ENCODE measurements at regions not wholly inside any gene's neighbourhood (a gene's known extent, or its start where the extent isn't known, plus 50 kb on each side); places are given as distances from the start of the nearest gene placed in this dataset.

DNA sequence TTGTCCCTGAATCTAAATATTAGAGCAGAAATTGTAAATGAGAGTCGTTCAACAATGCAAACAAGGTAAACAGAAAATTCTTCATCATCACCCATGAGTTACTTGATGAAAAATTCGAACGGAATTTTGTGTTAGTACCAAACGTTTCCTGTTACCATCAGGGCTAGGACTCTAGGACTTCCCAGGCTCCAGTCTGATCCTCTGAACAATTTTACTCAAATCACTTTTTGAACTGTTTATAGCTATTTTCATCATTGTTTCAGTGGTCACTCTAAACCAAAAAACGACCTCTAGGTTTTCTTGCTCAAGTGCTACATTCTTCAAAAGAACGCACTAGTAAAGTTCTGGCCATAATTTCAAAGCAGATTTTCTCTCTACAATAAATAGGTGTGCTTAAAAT lies 273.3 kb downstream of the MREG start:
- H3K4me3 Mint-ChIP-seq, result no peak overlapping the region
- H3K4me3 ChIP-seq (ENCODE audit: control extremely low read depth in 1 of 5, extremely low read depth in 1 of 5, insufficient read depth in 1 of 5, low read depth in 2 of 5, low read length in 4 of 5), result no peak overlapping the region
- POLR2A ChIA-PET, result no interaction called here
- no peaks in the 10 kb centered on the region for H3K9me3 Mint-ChIP-seq (ENCODE audit: insufficient read depth)
- no peaks in the 10 kb centered on the region for H3K36me3 ChIP-seq (replicated peaks in 1 of 2; ENCODE audit: control extremely low read depth in 1 of 2, control insufficient read depth in 1 of 2, extremely low read depth in 1 of 2, insufficient read depth in 2 of 2, low read length in 1 of 2)
- no peaks in the 10 kb centered on the region for H3K27me3 ChIP-seq (replicated peaks in 1 of 4; ENCODE audit: control extremely low read depth in 1 of 4, control insufficient read depth in 3 of 4, insufficient read depth in 4 of 4, low read length in 3 of 4)
- no peak for DNase-seq
- H4K20me1 ChIP-seq (ENCODE audit: control insufficient read depth, insufficient read depth, low read length, poor library complexity, severe bottlenecking), result no peaks in the 10 kb centered on the region
- H3K9ac ChIP-seq (ENCODE audit: low read length), result no peak overlapping the region
- ATAC-seq (ENCODE audit: low read depth), result no peak
- H3K4me1 ChIP-seq (ENCODE audit: control insufficient read depth in 2 of 2, insufficient read depth in 2 of 2, low read length in 2 of 2), result no peaks in the 10 kb centered on the region
- no peak overlapping the region for H2AFZ ChIP-seq (ENCODE audit: insufficient read depth, low read depth, low read length, poor library complexity, severe bottlenecking)
- no peak overlapping the region for H3K4me2 ChIP-seq (replicated peaks; ENCODE audit: low read depth, low read length, poor library complexity, severe bottlenecking)
- no peak overlapping the region for H3K27ac Mint-ChIP-seq
- no peaks in the 10 kb centered on the region for H3K79me2 ChIP-seq (ENCODE audit: control insufficient read depth, insufficient read depth, low read length)
- H3K27me3 Mint-ChIP-seq, result peaks cover 26% of the 10 kb centered on the region
- WGBS (ENCODE audit: insufficient coverage), result 93% methylated on average over 3 of the region's 6 CpGs
- TF ChIP-seq EZH2 (IDR thresholded peaks at IDR 0.05; ENCODE audit: borderline replicate concordance, insufficient read depth, low read depth, low read length, poor library complexity, severe bottlenecking), result no peak
- TF ChIP-seq, protein P1, sequence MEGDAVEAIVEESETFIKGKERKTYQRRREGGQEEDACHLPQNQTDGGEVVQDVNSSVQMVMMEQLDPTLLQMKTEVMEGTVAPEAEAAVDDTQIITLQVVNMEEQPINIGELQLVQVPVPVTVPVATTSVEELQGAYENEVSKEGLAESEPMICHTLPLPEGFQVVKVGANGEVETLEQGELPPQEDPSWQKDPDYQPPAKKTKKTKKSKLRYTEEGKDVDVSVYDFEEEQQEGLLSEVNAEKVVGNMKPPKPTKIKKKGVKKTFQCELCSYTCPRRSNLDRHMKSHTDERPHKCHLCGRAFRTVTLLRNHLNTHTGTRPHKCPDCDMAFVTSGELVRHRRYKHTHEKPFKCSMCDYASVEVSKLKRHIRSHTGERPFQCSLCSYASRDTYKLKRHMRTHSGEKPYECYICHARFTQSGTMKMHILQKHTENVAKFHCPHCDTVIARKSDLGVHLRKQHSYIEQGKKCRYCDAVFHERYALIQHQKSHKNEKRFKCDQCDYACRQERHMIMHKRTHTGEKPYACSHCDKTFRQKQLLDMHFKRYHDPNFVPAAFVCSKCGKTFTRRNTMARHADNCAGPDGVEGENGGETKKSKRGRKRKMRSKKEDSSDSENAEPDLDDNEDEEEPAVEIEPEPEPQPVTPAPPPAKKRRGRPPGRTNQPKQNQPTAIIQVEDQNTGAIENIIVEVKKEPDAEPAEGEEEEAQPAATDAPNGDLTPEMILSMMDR (IDR thresholded peaks at IDR 0.05), result no peak
- H3K27ac ChIP-seq (ENCODE audit: low read length in 2 of 2), result no peak overlapping the region
- CTCF ChIA-PET, result no interaction called here
- no peaks in the 10 kb centered on the region for H3K4me1 Mint-ChIP-seq
- no peaks in the 10 kb centered on the region for H3K9me3 ChIP-seq (ENCODE audit: control extremely low read depth in 1 of 3, control insufficient read depth in 2 of 3, insufficient read depth in 1 of 3, low read length in 2 of 3)
- intact Hi-C loops (cut with micrococcal nuclease), result no loop called here

DNA sequence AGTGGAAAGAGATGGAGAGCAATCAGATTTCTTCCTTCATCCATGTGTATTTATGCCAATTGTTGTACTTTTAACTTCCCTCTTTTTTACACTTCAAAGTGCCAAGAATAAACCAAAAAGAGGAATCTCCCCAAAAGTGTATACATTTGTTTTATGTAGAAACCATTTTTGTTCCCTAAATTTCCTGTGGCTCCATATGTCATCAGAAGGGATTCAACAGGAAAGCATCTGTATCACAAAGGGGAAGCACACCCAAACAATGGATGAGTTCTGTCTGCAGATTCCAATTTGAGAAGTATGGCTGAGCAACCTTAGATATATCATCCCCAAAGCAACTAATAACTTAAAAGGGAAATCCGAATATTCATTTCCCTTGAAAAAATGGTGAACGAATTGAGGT lies 275.0 kb downstream of the MREG start:
- WGBS (ENCODE audit: insufficient coverage), result no CpG with 5 or more reads among the region's 2 CpGs

More for the DNA sequence above, 275.0 kb downstream of the MREG start:
- H3K9me3 Mint-ChIP-seq (ENCODE audit: insufficient read depth), result no peaks in the 10 kb centered on the region
- DNase-seq (no peak), ATAC-seq (ENCODE audit: low read depth) (no peak)
- Histone ChIP-seq H3K4me1 (ENCODE audit: control insufficient read depth in 2 of 2, insufficient read depth in 2 of 2, low read length in 2 of 2) (no peaks in the 10 kb centered on the region), H3K27me3 (replicated peaks in 1 of 4; ENCODE audit: control extremely low read depth in 1 of 4, control insufficient read depth in 3 of 4, insufficient read depth in 4 of 4, low read length in 3 of 4) (no peaks in the 10 kb centered on the region), H3K36me3 (replicated peaks in 1 of 2; ENCODE audit: control extremely low read depth in 1 of 2, control insufficient read depth in 1 of 2, extremely low read depth in 1 of 2, insufficient read depth in 2 of 2, low read length in 1 of 2) (no peaks in the 10 kb centered on the region), H3K9ac (ENCODE audit: low read length) (no peak overlapping the region), H3K27ac (ENCODE audit: low read length in 2 of 2) (no peak overlapping the region), H3K79me2 (ENCODE audit: control insufficient read depth, insufficient read depth, low read length) (no peaks in the 10 kb centered on the region), H4K20me1 (ENCODE audit: control insufficient read depth, insufficient read depth, low read length, poor library complexity, severe bottlenecking) (no peaks in the 10 kb centered on the region), H3K4me3 (ENCODE audit: control extremely low read depth in 1 of 5, extremely low read depth in 1 of 5, insufficient read depth in 1 of 5, low read depth in 2 of 5, low read length in 4 of 5) (no peak overlapping the region), H3K4me2 (replicated peaks; ENCODE audit: low read depth, low read length, poor library complexity, severe bottlenecking) (no peak overlapping the region), H2AFZ (ENCODE audit: insufficient read depth, low read depth, low read length, poor library complexity, severe bottlenecking) (no peak overlapping the region), H3K9me3 (ENCODE audit: control extremely low read depth in 1 of 3, control insufficient read depth in 2 of 3, insufficient read depth in 1 of 3, low read length in 2 of 3) (no peaks in the 10 kb centered on the region)
- no peak overlapping the region for H3K27ac Mint-ChIP-seq
- no peaks in the 10 kb centered on the region for H3K4me1 Mint-ChIP-seq
- ChIA-PET CTCF (no interaction called here), POLR2A (no interaction called here)
- no peak overlapping the region for H3K4me3 Mint-ChIP-seq
- TF ChIP-seq, protein P1 (IDR thresholded peaks at IDR 0.05), result no peak
- TF ChIP-seq EZH2 (IDR thresholded peaks at IDR 0.05; ENCODE audit: borderline replicate concordance, insufficient read depth, low read depth, low read length, poor library complexity, severe bottlenecking), result no peak
- H3K27me3 Mint-ChIP-seq, result peaks cover 26% of the 10 kb centered on the region
- intact Hi-C loops (cut with micrococcal nuclease), result no loop called here
